H9 (cell line): ENCODE measurements at regions not wholly inside any gene's neighbourhood (a gene's known extent, or its start where the extent isn't known, plus 50 kb on each side); places are given as distances from the start of the nearest gene placed in this dataset.

Experiments used
- DNase-seq: peaks from one replicate; pipeline ENCODE4 v3.0.0-alpha.2; 2017
- H2AFZ ChIP-seq: one replicate; pipeline ENCODE4 v1.6.1; 2013; ENCODE audit warnings: mild to moderate bottlenecking, low read length, control low read depth, moderate library complexity
- H2AK5ac ChIP-seq: 2 replicates; pipeline ENCODE4 v1.6.1; 2013; ENCODE audit warnings: low read length, control low read depth, mixed read lengths; ENCODE audit not compliant: insufficient read length
- H2BK120ac ChIP-seq: one replicate; pipeline ENCODE4 v1.6.1; 2013; ENCODE audit warnings: low read depth, mild to moderate bottlenecking, low read length, control low read depth, inconsistent platforms; ENCODE audit not compliant: poor library complexity, severe bottlenecking
- H2BK12ac ChIP-seq: 2 replicates; pipeline ENCODE4 v1.6.1; 2013; ENCODE audit warnings: low read length, control low read depth, mixed read lengths, low read depth; ENCODE audit not compliant: insufficient read length
- H2BK15ac ChIP-seq: 2 replicates; pipeline ENCODE4 v1.6.1; 2013; ENCODE audit warnings: low read depth, low read length, control low read depth
- H2BK20ac ChIP-seq: one replicate; pipeline ENCODE4 v1.6.1; 2013; ENCODE audit warnings: low read depth, mild to moderate bottlenecking, low read length, control low read depth, inconsistent platforms; ENCODE audit not compliant: poor library complexity, severe bottlenecking
- H2BK5ac ChIP-seq: 2 replicates; pipeline ENCODE4 v1.6.1; 2013; ENCODE audit warnings: low read length, control low read depth, mixed read lengths; ENCODE audit not compliant: insufficient read length
- H3K14ac ChIP-seq: 2 replicates; pipeline ENCODE4 v1.6.1; 2013; ENCODE audit warnings: low read length, control low read depth; ENCODE audit not compliant: insufficient read depth
- H3K18ac ChIP-seq: 2 replicates; pipeline ENCODE4 v1.6.1; 2013; ENCODE audit warnings: low read depth, mild to moderate bottlenecking, mixed read lengths, low read length, control low read depth; ENCODE audit not compliant: insufficient read length
- H3K23ac ChIP-seq: 2 replicates; pipeline ENCODE4 v1.6.1; 2013; ENCODE audit warnings: low read length, control low read depth, mixed read lengths, low read depth; ENCODE audit not compliant: insufficient read length
- H3K23me2 ChIP-seq: 2 replicates; pipeline ENCODE4 v1.6.1; 2013; ENCODE audit warnings: low read depth, mild to moderate bottlenecking, mixed read lengths, low read length, control low read depth; ENCODE audit not compliant: insufficient read length, poor library complexity, severe bottlenecking
- H3K27ac ChIP-seq: 2 replicates; pipeline ENCODE4 v1.5.1; 2013; ENCODE audit warnings: low read length, control low read depth, mixed read lengths, low read depth; ENCODE audit not compliant: insufficient read length
- H3K27me3 ChIP-seq: 2 replicates; pipeline ENCODE4 v1.6.1; 2013; ENCODE audit warnings: low read length, control low read depth, inconsistent platforms; ENCODE audit not compliant: insufficient read depth
- H3K4ac ChIP-seq: 2 replicates; pipeline ENCODE4 v1.6.1; 2013; ENCODE audit warnings: low read depth, mild to moderate bottlenecking, control low read depth, inconsistent platforms, low read length, moderate library complexity
- H3K4me1 ChIP-seq: 2 replicates; pipeline ENCODE4 v1.6.1; 2013; ENCODE audit warnings: low read length, control low read depth, inconsistent platforms; ENCODE audit not compliant: insufficient read depth
- H3K4me2 ChIP-seq: 2 replicates; pipeline ENCODE4 v1.6.1; 2013; ENCODE audit warnings: low read length, control low read depth, mixed read lengths; ENCODE audit not compliant: insufficient read length, insufficient read depth
- H3K56ac ChIP-seq: 2 replicates; pipeline ENCODE4 v1.6.1; 2013; ENCODE audit warnings: low read depth, mild to moderate bottlenecking, mixed read lengths, low read length, control low read depth; ENCODE audit not compliant: insufficient read length
- H3K79me1 ChIP-seq: 2 replicates; pipeline ENCODE4 v1.6.1; 2013; ENCODE audit warnings: low read depth, mild to moderate bottlenecking, moderate library complexity, low read length, control low read depth, inconsistent platforms; ENCODE audit not compliant: insufficient read depth, poor library complexity, severe bottlenecking
- H3K79me2 ChIP-seq: 2 replicates; pipeline ENCODE4 v1.6.1; 2013; ENCODE audit warnings: low read length, control low read depth, inconsistent platforms; ENCODE audit not compliant: insufficient read depth
- H3K9ac ChIP-seq: 2 replicates; pipeline ENCODE4 v1.6.1; 2013; ENCODE audit warnings: low read length, control low read depth, mixed read lengths; ENCODE audit not compliant: insufficient read length; ENCODE audit errors: extremely low read depth
- H3K9me3 ChIP-seq: one replicate; pipeline ENCODE4 v1.6.1; 2013; ENCODE audit warnings: low read depth, low read length, inconsistent platforms; ENCODE audit not compliant: control insufficient read depth
- H3T11ph ChIP-seq: one replicate; pipeline ENCODE4 v1.6.1; 2013; ENCODE audit warnings: mild to moderate bottlenecking, low read length, control low read depth, inconsistent platforms
- H4K20me1 ChIP-seq: one replicate; pipeline ENCODE4 v1.6.1; 2013; ENCODE audit not compliant: control insufficient read depth, insufficient read length, insufficient read depth
- H4K5ac ChIP-seq: 2 replicates; pipeline ENCODE4 v1.6.1; 2013; ENCODE audit warnings: low read depth, mild to moderate bottlenecking, mixed read lengths, low read length, control low read depth; ENCODE audit not compliant: insufficient read length
- H4K8ac ChIP-seq: replicated peaks from 2 replicates; pipeline ENCODE4 v1.6.1; 2013; ENCODE audit warnings: low read length, control low read depth, mixed read lengths, low read depth; ENCODE audit not compliant: insufficient read length
- H4K91ac ChIP-seq: 2 replicates; pipeline ENCODE4 v1.6.1; 2013; ENCODE audit warnings: low read depth, mild to moderate bottlenecking, moderate library complexity, mixed read lengths, low read length, control low read depth; ENCODE audit not compliant: insufficient read length
- H3K27ac Mint-ChIP-seq, 3 experiments: 2 replicates in 2 of 3; 3 replicates in 1 of 3; pipeline ENCODE4 v1.8.0; 2020 to 2021; ENCODE audit warnings: mixed read lengths in 3 of 3, mild to moderate bottlenecking in 1 of 3, moderate library complexity in 1 of 3
- H3K27me3 Mint-ChIP-seq: 2 replicates; pipeline ENCODE4 v1.8.0; 2021; ENCODE audit warnings: low read depth, mild to moderate bottlenecking, moderate library complexity, mixed read lengths
- H3K36me3 Mint-ChIP-seq, 3 experiments: 2 replicates in 2 of 3; 3 replicates in 1 of 3; pipeline ENCODE4 v1.8.0; 2020 to 2021; ENCODE audit warnings: low read depth in 3 of 3, mixed read lengths in 3 of 3; ENCODE audit not compliant: insufficient read depth in 1 of 3
- H3K4me1 Mint-ChIP-seq, 2 experiments: 2 replicates each; pipeline ENCODE4 v1.8.0; 2020; ENCODE audit warnings: mixed read lengths in 2 of 2
- H3K4me3 Mint-ChIP-seq, 2 experiments: 2 replicates in 1 of 2; 3 replicates in 1 of 2; pipeline ENCODE4 v1.8.0; 2020 to 2021; ENCODE audit warnings: mild to moderate bottlenecking in 2 of 2, mixed read lengths in 2 of 2, moderate library complexity in 1 of 2
- H3K9me3 Mint-ChIP-seq, 2 experiments: 2 replicates in 1 of 2; 3 replicates in 1 of 2; pipeline ENCODE4 v1.8.0; 2020; ENCODE audit warnings: mild to moderate bottlenecking in 2 of 2, mixed read lengths in 2 of 2, moderate library complexity in 1 of 2
- CTCF ChIP-seq: fragments of 200-600 bp; sonication (generic); conservative IDR thresholded peaks from 3 replicates; pipeline ENCODE4 v1.8.0; 2021; ENCODE audit warnings: antibody characterized with exemption, mild to moderate bottlenecking
- WGBS: extraction: QIAGEN DNeasy Blood & Tissue Kit; methylation state at CpG from one replicate; pipeline ENCODE4 v1.1.7; 2013; ENCODE audit warnings: missing lambda C conversion rate, low lambda C conversion rate, mixed read lengths; ENCODE audit not compliant: insufficient read length; ENCODE audit errors: extremely low coverage; 5-methylcytosine and 5-hydroxymethylcytosine counted together

- H2BK15ac ChIP-seq, result no peak overlapping the region
- Mint-ChIP-seq H3K4me3 (peak overlapping the region; percentile 43 to 85), H3K4me1 (peaks cover 60 to 63% of the 10 kb centered on the region in 2 experiments), H3K27ac (peak overlapping the region; percentile 92 to 99 (median 98)), H3K36me3 (peaks cover 9 to 17% (median 11%) of the 10 kb centered on the region in 3 experiments), H3K27me3 (no peaks in the 10 kb centered on the region; the same call in 1 of the 2 replicates), H3K9me3 (peaks cover 16 to 18% of the 10 kb centered on the region in 2 experiments)
- no peak overlapping the region for H3K56ac ChIP-seq
- H2AK5ac ChIP-seq, result peak overlapping the region; percentile 41
- no peak overlapping the region for H3K4ac ChIP-seq
- H3T11ph ChIP-seq, result no peak overlapping the region
- no peak overlapping the region for H3K23ac ChIP-seq
- no peak overlapping the region for H2BK120ac ChIP-seq
- H2BK5ac ChIP-seq, result peak overlapping the region; percentile 22
- H3K9ac ChIP-seq, result peak overlapping the region; percentile 88
- no peaks in the 10 kb centered on the region for H3K79me1 ChIP-seq
- no peak overlapping the region for H4K5ac ChIP-seq
- H3K23me2 ChIP-seq, result peaks cover 10% of the 10 kb centered on the region
- peaks cover 5% of the 10 kb centered on the region for H3K9me3 ChIP-seq
- peak; percentile 74 for DNase-seq
- peak overlapping the region; percentile 73 for H3K27ac ChIP-seq
- no peak overlapping the region for H2AFZ ChIP-seq
- TF ChIP-seq CTCF, result no peak
- no peak overlapping the region for H2BK12ac ChIP-seq
- H4K91ac ChIP-seq, result no peak overlapping the region
- peak overlapping the region; percentile 72 for H3K18ac ChIP-seq
- peaks cover 11% of the 10 kb centered on the region; the same call in 1 of the 2 replicates for H3K79me2 ChIP-seq
- WGBS, result no CpG with 5 or more reads among the region's 9 CpGs
- H3K14ac ChIP-seq, result peak overlapping the region; percentile 84; the same call in 1 of the 2 replicates
- peaks cover 17% of the 10 kb centered on the region for H3K4me1 ChIP-seq
- H4K8ac ChIP-seq, result no peak overlapping the region
- no peaks in the 10 kb centered on the region for H4K20me1 ChIP-seq
- peak overlapping the region; percentile 99 for H3K4me2 ChIP-seq
- H3K27me3 ChIP-seq, result no peaks in the 10 kb centered on the region
- H2BK20ac ChIP-seq, result no peak overlapping the region
Measured at GRCh38 chr16:9681508-9681907, 500.7 kb downstream of the GRIN2A start.
